ENCODE measurements at regions not wholly inside any gene's neighbourhood (a gene's known extent, or its start where the extent isn't known, plus 50 kb on each side); places are given as distances from the start of the nearest gene placed in this dataset.
"Not testable (repeated sequence)": the region's sequence is repeated elsewhere in the genome, so short reads cannot be mapped to it uniquely, and the experiment has no call there.

GRCh38 chr2:204407204-204408014, 137.9 kb upstream of the PARD3B start:
- H3K4me3 ChIP-seq (ENCODE audit: low read length): no peak overlapping the region
- DNase-seq (ENCODE audit: low read depth): peak; percentile 10
- no peak for TF ChIP-seq CTCF (conservative IDR thresholded peaks at IDR 0.05; ENCODE audit: low read depth, low read length)

GRCh38 chr2:204412782-204413181, 132.5 kb upstream of the PARD3B start:
- not testable (repeated sequence) for DNase-seq (ENCODE audit: low read depth); H3K4me3 ChIP-seq (ENCODE audit: low read length)

GRCh38 chr2:204415406-204416181, 129.7 kb upstream of the PARD3B start:
- TF ChIP-seq CTCF (conservative IDR thresholded peaks at IDR 0.05; ENCODE audit: low read depth, low read length): no peak
- DNase-seq (ENCODE audit: low read depth): no peak
- no peak overlapping the region for H3K4me3 ChIP-seq (ENCODE audit: low read length)

- no peak for DNase-seq (ENCODE audit: low read depth)
- no peak overlapping the region for H3K4me3 ChIP-seq (ENCODE audit: low read length)
- no peak for TF ChIP-seq CTCF (conservative IDR thresholded peaks at IDR 0.05; ENCODE audit: low read depth, low read length)
Observed at GRCh38 chr2:204416236-204416635, 129.0 kb upstream of the PARD3B start.

- no peak overlapping the region for H3K4me3 ChIP-seq (ENCODE audit: low read length)
- no peak for TF ChIP-seq CTCF (conservative IDR thresholded peaks at IDR 0.05; ENCODE audit: low read depth, low read length)
- no peak for DNase-seq (ENCODE audit: low read depth)
Observed at GRCh38 chr2:204425821-204426220, 119.5 kb upstream of the PARD3B start.

GRCh38 chr2:204428675-204429074, 116.6 kb upstream of the PARD3B start:
- no peak for TF ChIP-seq CTCF (conservative IDR thresholded peaks at IDR 0.05; ENCODE audit: low read depth, low read length)
- no peak overlapping the region for H3K4me3 ChIP-seq (ENCODE audit: low read length)
- DNase-seq (ENCODE audit: low read depth): no peak

- no peak for TF ChIP-seq CTCF (conservative IDR thresholded peaks at IDR 0.05; ENCODE audit: low read depth, low read length)
- H3K4me3 ChIP-seq (ENCODE audit: low read length): no peak overlapping the region
- DNase-seq (ENCODE audit: low read depth): no peak
Observed at GRCh38 chr2:204431529-204431928, 113.7 kb upstream of the PARD3B start.

Measured in retinal pigment epithelial cell (primary cell).